RWPE2 (cell line): ENCODE measurements at regions not wholly inside any gene's neighbourhood (a gene's known extent, or its start where the extent isn't known, plus 50 kb on each side); places are given as distances from the start of the nearest gene placed in this dataset.
"Not testable (repeated sequence)": the region's sequence is repeated elsewhere in the genome, so short reads cannot be mapped to it uniquely, and the experiment has no call there.

Experiments used
- ATAC-seq: fragments of 200-7000 bp; cut with Tn5 transposase; 3 replicates; pipeline ENCODE4 v1.9.1; 2021; ENCODE audit warnings: low read depth
- DNase-seq: peaks from one replicate; pipeline ENCODE4 v3.0.0-alpha.2; 2020; ENCODE audit warnings: low spot score
- H3K27ac ChIP-seq: fragments of 450-650 bp; 2 replicates; pipeline ENCODE4 v1.5.1; 2017; ENCODE audit warnings: mild to moderate bottlenecking; ENCODE audit not compliant: poor library complexity, severe bottlenecking
- H3K27me3 ChIP-seq: fragments of 250-450 bp; sonication (Bioruptor Pico); 2 replicates; pipeline ENCODE4 v1.5.1; 2021; ENCODE audit warnings: mild to moderate bottlenecking, moderate library complexity; ENCODE audit not compliant: insufficient read depth, poor library complexity, severe bottlenecking
- H3K36me3 ChIP-seq: fragments of 250-450 bp; sonication (Bioruptor Pico); 2 replicates; pipeline ENCODE4 v1.5.1; 2020; ENCODE audit warnings: low read depth, mild to moderate bottlenecking, moderate library complexity
- H3K4me1 ChIP-seq: fragments of 250-450 bp; sonication (Bioruptor Pico); 2 replicates; pipeline ENCODE4 v1.5.1; 2021; ENCODE audit warnings: mild to moderate bottlenecking, moderate library complexity; ENCODE audit not compliant: insufficient read depth, poor library complexity, severe bottlenecking
- H3K4me3 ChIP-seq: fragments of 250-450 bp; sonication (Bioruptor Pico); 2 replicates; pipeline ENCODE4 v1.5.1; 2021; ENCODE audit warnings: mild to moderate bottlenecking, moderate library complexity; ENCODE audit not compliant: severe bottlenecking
- H3K9me3 ChIP-seq: fragments of 250-450 bp; sonication (Bioruptor Pico); 2 replicates; pipeline ENCODE4 v1.5.1; 2021; ENCODE audit warnings: mild to moderate bottlenecking, moderate library complexity; ENCODE audit not compliant: severe bottlenecking
- TF ChIP-seq, protein P1 (sequence below): fragments of 450-650 bp; IDR thresholded peaks from one replicate; pipeline ENCODE4 v1.5.1; 2017; ENCODE audit warnings: mild to moderate bottlenecking, moderate library complexity; ENCODE audit not compliant: poor library complexity, severe bottlenecking

GRCh38 chr5:62211405-62211804 is 94.6 kb upstream of the KIF2A start:
- DNase-seq, result no peak
- Histone ChIP-seq H3K4me3 (no peak overlapping the region), H3K4me1 (no peaks in the 10 kb centered on the region), H3K36me3 (no peaks in the 10 kb centered on the region), H3K27ac (no peak overlapping the region), H3K9me3 (peaks cover 5% of the 10 kb centered on the region), H3K27me3 (no peaks in the 10 kb centered on the region)
- TF ChIP-seq, protein P1, sequence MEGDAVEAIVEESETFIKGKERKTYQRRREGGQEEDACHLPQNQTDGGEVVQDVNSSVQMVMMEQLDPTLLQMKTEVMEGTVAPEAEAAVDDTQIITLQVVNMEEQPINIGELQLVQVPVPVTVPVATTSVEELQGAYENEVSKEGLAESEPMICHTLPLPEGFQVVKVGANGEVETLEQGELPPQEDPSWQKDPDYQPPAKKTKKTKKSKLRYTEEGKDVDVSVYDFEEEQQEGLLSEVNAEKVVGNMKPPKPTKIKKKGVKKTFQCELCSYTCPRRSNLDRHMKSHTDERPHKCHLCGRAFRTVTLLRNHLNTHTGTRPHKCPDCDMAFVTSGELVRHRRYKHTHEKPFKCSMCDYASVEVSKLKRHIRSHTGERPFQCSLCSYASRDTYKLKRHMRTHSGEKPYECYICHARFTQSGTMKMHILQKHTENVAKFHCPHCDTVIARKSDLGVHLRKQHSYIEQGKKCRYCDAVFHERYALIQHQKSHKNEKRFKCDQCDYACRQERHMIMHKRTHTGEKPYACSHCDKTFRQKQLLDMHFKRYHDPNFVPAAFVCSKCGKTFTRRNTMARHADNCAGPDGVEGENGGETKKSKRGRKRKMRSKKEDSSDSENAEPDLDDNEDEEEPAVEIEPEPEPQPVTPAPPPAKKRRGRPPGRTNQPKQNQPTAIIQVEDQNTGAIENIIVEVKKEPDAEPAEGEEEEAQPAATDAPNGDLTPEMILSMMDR, result no peak
- ATAC-seq, result no peak

DNA sequence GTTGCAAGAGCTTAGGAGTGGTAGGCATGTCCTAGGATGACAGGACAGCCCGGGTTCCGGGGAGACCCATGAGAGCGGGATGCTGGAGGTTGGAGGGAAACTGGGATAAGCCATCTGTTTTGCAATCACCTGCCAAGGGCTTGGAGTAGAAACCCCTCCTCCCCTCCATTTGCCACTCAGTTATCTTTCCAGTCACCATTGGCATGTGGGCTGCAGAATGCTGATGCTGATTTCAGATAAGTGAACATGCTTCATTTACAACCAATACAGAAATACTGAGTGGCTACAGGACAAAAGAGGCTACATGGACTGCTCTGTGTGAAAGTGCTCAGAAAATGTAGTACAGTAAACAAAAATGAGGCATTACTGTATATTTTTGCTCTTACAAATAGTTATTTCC is 93.4 kb upstream of the KIF2A start:
- no peak overlapping the region for H3K27ac ChIP-seq
- no peaks in the 10 kb centered on the region for H3K27me3 ChIP-seq
- peaks cover 5% of the 10 kb centered on the region for H3K9me3 ChIP-seq
- ATAC-seq, result no peak
- no peak for DNase-seq
- no peaks in the 10 kb centered on the region for H3K36me3 ChIP-seq
- H3K4me1 ChIP-seq, result no peaks in the 10 kb centered on the region
- TF ChIP-seq, protein P1, result no peak
- H3K4me3 ChIP-seq, result no peak overlapping the region

GRCh38 chr5:62214701-62215100 is 91.3 kb upstream of the KIF2A start:
- ATAC-seq, result peak; percentile 78
- H3K27ac ChIP-seq, result no peak overlapping the region

DNA sequence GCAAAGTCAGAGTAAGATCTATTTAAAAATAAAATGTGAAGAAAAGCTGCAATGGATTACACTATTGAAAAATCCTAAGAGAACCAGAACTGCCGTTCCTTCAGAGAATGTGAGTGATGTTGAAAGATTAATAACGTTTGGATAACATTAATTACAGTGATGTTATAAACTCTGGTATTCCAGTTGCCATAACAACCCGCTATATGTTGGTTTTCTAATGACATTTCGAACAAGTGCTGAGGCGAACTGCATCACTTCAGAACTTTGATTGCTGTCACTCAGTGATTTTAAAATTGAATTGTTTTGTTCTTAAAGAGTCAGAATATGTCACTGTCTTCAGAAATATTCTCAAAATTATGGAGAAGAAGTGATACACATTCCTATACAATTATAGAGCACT is 89.4 kb upstream of the KIF2A start:
- not testable (repeated sequence) for H3K27me3 ChIP-seq, H3K4me3 ChIP-seq, H3K4me1 ChIP-seq, H3K27ac ChIP-seq, DNase-seq, H3K36me3 ChIP-seq, ATAC-seq, H3K9me3 ChIP-seq

More at GRCh38 chr5:62214701-62215100, 91.3 kb upstream of the KIF2A start:
- Histone ChIP-seq H3K4me1 (no peaks in the 10 kb centered on the region), H3K36me3 (no peaks in the 10 kb centered on the region), H3K9me3 (peaks cover 5% of the 10 kb centered on the region), H3K4me3 (no peak overlapping the region), H3K27me3 (no peaks in the 10 kb centered on the region)
- DNase-seq, result no peak
- TF ChIP-seq, protein P1, result no peak

- DNase-seq, ATAC-seq, H3K4me3 ChIP-seq, H3K36me3 ChIP-seq, H3K9me3 ChIP-seq, H3K4me1 ChIP-seq, H3K27ac ChIP-seq, H3K27me3 ChIP-seq: not testable (repeated sequence)
Observed at GRCh38 chr5:62217095-62217494, 88.9 kb upstream of the KIF2A start.

DNA sequence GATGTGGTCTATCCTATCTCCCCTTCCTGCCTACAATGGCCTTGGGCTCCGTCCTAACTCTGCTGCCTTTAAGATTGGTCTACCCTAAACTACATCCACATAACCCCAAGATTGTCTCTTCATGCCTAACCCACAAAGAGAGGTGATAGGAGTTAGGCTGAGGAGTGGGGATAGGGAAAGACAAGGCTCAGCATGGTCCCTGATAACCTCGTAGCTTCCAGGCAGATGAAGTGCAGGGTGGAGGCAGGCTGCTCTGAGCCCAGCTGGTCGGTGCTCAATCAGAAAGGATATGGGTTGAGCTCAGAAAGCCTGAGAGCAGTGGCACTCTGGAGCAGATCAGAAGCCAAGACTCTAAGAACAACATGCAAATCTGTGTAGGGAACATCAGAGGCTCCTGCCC is 87.1 kb upstream of the KIF2A start:
- H3K9me3 ChIP-seq, H3K36me3 ChIP-seq, ATAC-seq, H3K27me3 ChIP-seq, H3K27ac ChIP-seq, DNase-seq, H3K4me3 ChIP-seq: not testable (repeated sequence)
- peaks cover 12% of the 10 kb centered on the region for H3K4me1 ChIP-seq

DNA sequence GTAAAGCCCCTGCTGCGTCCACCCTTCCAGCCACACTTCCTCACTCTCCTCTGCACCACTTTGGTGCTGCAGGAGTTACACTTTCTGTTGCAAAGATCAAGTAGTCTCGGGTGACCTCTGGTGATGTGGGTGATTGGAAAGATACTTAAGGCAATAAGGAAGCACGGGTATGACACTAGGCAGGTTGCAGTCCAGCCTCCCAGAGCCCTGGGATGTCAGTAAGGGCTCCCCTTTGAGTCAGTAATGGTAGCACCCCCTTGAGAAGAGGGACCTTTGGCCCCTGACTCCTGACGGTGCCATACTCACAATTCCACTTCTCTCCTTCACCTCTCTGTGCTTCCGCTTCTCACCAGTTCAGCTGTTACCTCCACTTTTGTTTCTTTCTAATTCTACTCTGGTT is 84.1 kb upstream of the KIF2A start:
- not testable (repeated sequence) for DNase-seq, H3K27me3 ChIP-seq, H3K4me3 ChIP-seq, H3K9me3 ChIP-seq, H3K36me3 ChIP-seq, ATAC-seq
- Histone ChIP-seq H3K27ac (peak overlapping the region; percentile 32), H3K4me1 (peaks cover 16% of the 10 kb centered on the region)

DNA sequence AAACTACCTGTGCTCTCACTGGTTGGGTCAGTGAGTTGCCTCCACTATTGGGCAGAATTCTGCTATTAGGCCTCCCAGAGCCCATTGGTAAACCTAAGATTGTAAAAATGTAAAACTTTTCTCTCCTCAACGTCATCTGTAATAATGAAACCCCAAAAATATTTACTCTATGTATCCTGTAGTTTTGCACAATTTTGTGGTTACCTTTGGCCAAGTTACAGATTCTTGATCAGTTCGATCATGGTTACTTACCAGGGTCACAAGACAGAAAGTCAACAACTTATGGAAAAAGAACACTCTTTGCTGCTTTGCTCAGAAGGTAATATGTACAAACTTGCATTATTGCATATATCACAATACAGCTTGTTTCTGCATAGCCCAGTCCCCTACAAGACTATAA is 83.7 kb upstream of the KIF2A start:
- Histone ChIP-seq H3K4me1 (peaks cover 16% of the 10 kb centered on the region), H3K27ac (peak overlapping the region; percentile 32)
- not testable (repeated sequence) for H3K36me3 ChIP-seq, DNase-seq, H3K9me3 ChIP-seq, H3K4me3 ChIP-seq, H3K27me3 ChIP-seq
- peak; percentile 40 for ATAC-seq
